HFF-Myc (cell line): ENCODE measurements at regions not wholly inside any gene's neighbourhood (a gene's known extent, or its start where the extent isn't known, plus 50 kb on each side); places are given as distances from the start of the nearest gene placed in this dataset.

ENCODE experiments used
- DNase-seq: peaks from one replicate; pipeline ENCODE4 v3.0.0-alpha.2; 2011; ENCODE audit warnings: low read depth; ENCODE audit errors: extremely low read depth
- H3K4me3 ChIP-seq: replicated peaks from 2 replicates; pipeline ENCODE4 v1.5.1; 2011; ENCODE audit warnings: low read depth, mild to moderate bottlenecking, control low read depth, low read length
- TF ChIP-seq, protein P1 (sequence below): IDR thresholded peaks from 2 replicates; pipeline ENCODE4 v1.5.1; 2012; ENCODE audit warnings: mild to moderate bottlenecking, low read depth, low read length, control low read depth; ENCODE audit errors: missing control alignments

DNA sequence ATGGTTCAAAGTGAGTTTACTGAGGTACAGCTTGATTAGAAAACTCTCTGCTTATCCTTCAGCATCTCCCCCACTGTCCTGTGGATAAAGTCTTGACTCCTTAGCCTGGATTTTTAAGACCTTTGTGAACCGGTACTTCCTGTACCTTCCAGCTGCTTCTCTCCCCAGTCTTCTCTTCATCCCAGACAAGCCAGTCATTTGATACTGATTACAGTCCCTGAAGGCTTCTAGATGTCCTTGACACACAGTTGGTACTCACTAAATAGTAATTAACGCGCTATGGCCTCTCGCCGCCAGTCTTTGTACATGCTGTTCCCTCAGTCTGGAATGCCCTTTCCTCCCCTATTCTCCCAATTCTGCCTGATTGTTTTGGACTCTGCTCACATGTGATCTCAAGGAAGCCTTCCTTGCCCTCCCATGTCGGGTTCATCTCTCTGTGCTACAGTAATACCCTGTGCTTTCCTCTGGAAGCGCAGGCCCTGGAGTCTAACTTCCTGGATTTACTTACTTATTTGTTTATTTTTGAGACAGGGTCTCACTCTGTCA, 50.6 kb upstream of the PTGR2 start:
- TF ChIP-seq, protein P1, sequence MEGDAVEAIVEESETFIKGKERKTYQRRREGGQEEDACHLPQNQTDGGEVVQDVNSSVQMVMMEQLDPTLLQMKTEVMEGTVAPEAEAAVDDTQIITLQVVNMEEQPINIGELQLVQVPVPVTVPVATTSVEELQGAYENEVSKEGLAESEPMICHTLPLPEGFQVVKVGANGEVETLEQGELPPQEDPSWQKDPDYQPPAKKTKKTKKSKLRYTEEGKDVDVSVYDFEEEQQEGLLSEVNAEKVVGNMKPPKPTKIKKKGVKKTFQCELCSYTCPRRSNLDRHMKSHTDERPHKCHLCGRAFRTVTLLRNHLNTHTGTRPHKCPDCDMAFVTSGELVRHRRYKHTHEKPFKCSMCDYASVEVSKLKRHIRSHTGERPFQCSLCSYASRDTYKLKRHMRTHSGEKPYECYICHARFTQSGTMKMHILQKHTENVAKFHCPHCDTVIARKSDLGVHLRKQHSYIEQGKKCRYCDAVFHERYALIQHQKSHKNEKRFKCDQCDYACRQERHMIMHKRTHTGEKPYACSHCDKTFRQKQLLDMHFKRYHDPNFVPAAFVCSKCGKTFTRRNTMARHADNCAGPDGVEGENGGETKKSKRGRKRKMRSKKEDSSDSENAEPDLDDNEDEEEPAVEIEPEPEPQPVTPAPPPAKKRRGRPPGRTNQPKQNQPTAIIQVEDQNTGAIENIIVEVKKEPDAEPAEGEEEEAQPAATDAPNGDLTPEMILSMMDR = no peak
- DNase-seq = no peak
- no peak overlapping the region for H3K4me3 ChIP-seq

DNA sequence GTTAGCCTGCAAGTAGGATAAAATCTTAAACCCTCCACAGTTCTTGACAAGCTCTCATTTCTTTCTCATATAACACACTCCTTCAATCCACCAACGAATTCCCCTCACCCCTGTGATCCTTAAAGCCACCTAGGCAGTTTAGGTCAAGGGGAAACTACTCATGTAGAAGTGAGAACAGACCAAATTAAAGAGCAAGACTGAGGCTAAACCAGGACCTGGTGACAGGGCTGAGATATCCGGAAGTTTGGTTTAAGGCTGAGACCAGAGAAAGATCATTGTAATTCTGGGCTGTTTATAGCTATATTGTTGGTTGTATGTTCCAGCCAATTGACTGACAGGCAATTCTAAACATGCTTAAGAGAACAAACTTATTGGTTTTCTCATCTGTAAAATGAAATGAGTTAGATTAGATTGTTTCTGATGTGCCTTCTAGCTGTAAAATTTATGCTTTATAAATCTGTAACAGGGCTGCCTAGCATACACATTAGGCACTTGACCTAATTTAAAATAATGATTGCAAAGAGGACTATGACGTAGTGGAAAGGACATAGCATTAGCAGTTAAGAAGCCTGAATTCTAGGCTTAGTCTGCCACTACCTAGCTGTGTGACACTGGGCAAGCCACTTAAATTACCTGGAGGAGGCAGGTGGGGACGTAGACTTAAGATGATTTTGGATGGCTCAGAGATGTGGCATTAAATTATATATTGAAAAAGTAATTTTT, 53.9 kb upstream of the PTGR2 start:
- TF ChIP-seq, protein P1 = no peak
- DNase-seq = no peak
- H3K4me3 ChIP-seq = no peak overlapping the region

DNA sequence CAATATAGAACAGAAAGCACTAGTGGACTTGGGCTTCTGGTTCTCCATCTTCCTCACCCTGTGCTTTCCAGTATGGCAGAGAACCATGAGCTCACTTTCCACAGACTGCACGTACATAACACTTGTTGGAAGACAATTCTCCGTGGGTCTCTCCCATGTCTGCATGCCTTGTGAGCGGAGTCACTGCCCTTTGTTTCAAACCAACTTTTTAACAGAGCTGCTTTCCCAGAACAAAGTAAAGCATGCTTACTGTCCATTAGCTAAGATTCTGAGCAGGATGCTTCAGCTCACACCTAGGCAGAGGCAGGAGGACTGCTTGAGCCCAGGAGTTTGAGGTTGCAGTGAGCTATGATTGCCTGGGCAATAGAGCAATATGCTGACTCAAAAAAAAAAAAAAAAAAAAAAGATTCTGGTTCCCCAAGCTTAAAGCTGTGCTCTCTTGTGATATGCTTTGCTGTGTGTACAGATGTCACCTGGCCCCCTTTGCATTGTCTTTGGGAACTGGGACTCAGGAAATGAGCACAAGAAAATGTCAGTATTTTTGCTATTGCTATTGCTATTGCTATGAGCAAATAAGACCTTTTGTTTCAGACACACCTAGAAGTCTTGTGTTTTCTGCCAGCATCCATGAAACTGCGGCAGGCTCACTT, 54.6 kb upstream of the PTGR2 start:
- no peak for DNase-seq
- TF ChIP-seq, protein P1 = no peak
- no peak overlapping the region for H3K4me3 ChIP-seq

DNA sequence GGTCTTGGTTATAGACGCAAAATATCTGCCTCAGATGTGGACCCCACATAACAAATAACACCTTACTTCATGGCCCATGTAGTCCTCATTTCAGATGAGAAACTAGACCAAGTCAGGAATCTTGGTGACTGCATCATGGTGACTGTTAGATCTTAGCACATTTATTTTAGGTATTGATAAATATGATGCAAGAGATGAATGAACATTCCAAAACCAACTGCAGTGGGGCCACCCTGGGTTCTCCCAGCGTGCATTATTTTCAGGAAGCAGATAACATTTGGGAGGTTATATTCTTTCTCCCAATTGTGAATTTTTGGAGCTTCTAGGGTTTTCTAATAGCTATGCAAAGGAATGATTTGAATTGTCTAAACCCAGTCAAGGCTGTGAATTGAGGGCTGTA, 55.2 kb upstream of the PTGR2 start:
- no peak overlapping the region for H3K4me3 ChIP-seq
- TF ChIP-seq, protein P1 = no peak

DNA sequence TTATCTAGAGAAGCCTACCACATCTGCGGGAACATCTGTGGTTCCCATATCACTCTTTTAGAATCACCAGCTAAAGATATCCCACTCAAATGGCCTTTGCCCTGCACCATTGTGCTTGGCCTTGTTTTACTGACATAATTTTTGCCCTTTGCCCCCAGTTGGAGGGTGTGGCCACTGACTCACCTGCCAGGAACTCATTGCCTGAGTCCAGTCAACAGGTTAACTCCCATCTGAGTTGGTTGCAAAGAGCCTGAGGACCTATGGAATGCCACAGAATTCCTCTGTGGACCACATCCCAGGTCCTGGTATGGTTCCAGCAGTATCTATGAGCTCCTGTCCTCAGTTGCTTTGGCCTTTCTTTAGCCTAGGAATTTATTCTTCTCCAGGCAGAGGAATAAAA, 55.7 kb upstream of the PTGR2 start:
- H3K4me3 ChIP-seq = no peak overlapping the region
- peak; percentile 35 for DNase-seq
- TF ChIP-seq, protein P1 = no peak

More for the DNA sequence above, 55.2 kb upstream of the PTGR2 start:
- DNase-seq = no peak

DNA sequence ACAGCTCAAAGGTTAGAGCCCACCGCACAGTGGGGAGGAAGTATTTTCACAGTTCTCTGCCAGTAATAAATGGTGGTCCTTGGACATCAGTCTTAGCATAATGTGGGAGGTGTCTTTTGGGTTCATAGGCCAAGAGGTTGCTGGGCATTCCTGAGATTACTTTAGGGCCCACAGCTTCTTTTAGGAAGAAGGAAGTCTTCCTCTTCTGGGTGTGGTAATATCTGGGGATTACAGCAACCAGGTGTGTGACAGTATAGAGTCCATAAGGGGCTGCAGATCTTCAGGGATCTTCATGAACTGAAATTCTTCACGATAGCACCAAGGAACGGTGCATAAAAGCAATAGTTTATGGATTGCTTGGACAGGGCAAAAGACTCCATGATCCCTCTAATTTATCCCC, 56.2 kb upstream of the PTGR2 start:
- DNase-seq = no peak
- TF ChIP-seq, protein P1 = no peak
- no peak overlapping the region for H3K4me3 ChIP-seq

DNA sequence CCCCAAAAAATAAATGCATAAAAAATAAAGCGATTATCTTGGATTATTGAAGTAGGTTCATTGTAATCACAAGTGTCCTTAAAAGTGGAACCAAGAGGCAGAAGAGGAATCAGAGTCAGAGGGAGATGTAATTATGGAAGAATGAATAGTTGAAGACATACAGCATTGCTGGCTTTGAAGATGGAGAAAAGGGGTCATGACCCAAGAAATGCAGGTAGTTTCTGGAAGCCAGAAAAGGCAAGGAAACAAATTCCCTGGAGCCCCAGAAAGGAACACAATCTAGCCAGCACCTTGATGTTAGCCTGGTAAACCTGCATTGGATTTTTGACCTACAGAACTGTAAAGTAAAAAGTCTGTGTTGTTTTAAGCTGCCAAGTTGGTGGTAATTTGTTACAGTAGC, 57.5 kb upstream of the PTGR2 start:
- no peak for DNase-seq
- no peak overlapping the region for H3K4me3 ChIP-seq
- TF ChIP-seq, protein P1 = no peak
